ENCODE measurements at regions not wholly inside any gene's neighbourhood (a gene's known extent, or its start where the extent isn't known, plus 50 kb on each side); places are given as distances from the start of the nearest gene placed in this dataset.

DNA sequence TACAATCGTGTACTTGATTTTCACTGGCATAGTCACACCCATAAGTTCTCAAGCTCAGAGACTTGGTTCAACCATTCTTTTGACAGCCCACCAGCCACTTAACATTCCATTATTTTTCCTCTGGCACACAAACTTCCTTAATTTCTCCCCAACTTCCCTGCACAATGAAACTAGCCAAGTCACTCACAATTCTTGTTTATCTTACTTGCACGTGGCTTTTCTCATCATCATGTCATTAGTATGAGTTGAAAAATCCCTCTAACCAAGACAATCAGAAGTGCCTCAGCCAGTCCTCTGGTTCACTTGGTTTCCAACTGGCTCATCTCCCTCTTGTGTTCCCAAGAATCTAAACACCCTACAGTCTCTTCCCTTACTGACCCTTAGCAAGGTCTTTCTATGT, 110.5 kb upstream of the PTPRG start:
- ChIA-PET POLR2A (no interaction called here), CTCF (no interaction called here)
- Histone ChIP-seq H3K4me3 (ENCODE audit: low read depth, low read length) (no peak overlapping the region), H3K4me1 (ENCODE audit: control insufficient read depth, insufficient read depth, low read length) (no peaks in the 10 kb centered on the region), H3K27ac (ENCODE audit: extremely low read depth, low read depth, low read length) (no peak overlapping the region), H3K9me3 (ENCODE audit: control insufficient read depth, insufficient read depth, low read depth, low read length) (no peaks in the 10 kb centered on the region), H3K36me3 (ENCODE audit: control insufficient read depth in 2 of 2, insufficient read depth in 1 of 2, low read length in 2 of 2) (no peaks in the 10 kb centered on the region)
- no peak for TF ChIP-seq ZBTB48 (tag by site-specific recombination; IDR thresholded peaks at IDR 0.05)
- no peak for TF ChIP-seq ZEB2 (tag by site-specific recombination; IDR thresholded peaks at IDR 0.05)
- TF ChIP-seq, protein P1, sequence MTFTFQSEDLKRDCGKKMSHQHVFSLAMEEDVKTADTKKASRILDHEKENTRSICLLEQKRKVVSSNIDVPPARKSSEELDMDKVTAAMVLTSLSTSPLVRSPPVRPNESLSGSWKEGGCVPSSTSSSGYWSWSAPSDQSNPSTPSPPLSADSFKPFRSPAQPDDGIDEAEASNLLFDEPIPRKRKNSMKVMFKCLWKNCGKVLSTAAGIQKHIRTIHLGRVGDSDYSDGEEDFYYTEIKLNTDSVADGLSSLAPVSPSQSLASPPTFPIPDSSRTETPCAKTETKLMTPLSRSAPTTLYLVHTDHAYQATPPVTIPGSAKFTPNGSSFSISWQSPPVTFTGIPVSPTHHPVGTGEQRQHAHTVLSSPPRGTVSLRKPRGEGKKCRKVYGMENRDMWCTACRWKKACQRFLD (tag by site-specific recombination; IDR thresholded peaks at IDR 0.05): no peak
- TF ChIP-seq ZNF121 (tag by site-specific recombination; IDR thresholded peaks at IDR 0.05): no peak
- no peak for TF ChIP-seq ZNF174 (tag by site-specific recombination; IDR thresholded peaks at IDR 0.05)
- TF ChIP-seq ZNF544 (tag by site-specific recombination; IDR thresholded peaks at IDR 0.05): no peak
- no peak for TF ChIP-seq HOXA7 (CRISPR knock-in tag; IDR thresholded peaks at IDR 0.05; ENCODE audit: borderline replicate concordance)
- no peak for TF ChIP-seq ZNF830 (tag by site-specific recombination; IDR thresholded peaks at IDR 0.05; ENCODE audit: low read depth)
- TF ChIP-seq ZNF248 (tag by site-specific recombination; IDR thresholded peaks at IDR 0.05): no peak
- TF ChIP-seq RBAK (tag by site-specific recombination; IDR thresholded peaks at IDR 0.05): no peak
- TF ChIP-seq ZNF10 (tag by site-specific recombination; IDR thresholded peaks at IDR 0.05): no peak
- TF ChIP-seq ZNF555 (tag by site-specific recombination; conservative IDR thresholded peaks at IDR 0.05): no peak
- TF ChIP-seq ZNF211 (tag by site-specific recombination; IDR thresholded peaks at IDR 0.05; ENCODE audit: low read depth): no peak
- TF ChIP-seq, protein P2, sequence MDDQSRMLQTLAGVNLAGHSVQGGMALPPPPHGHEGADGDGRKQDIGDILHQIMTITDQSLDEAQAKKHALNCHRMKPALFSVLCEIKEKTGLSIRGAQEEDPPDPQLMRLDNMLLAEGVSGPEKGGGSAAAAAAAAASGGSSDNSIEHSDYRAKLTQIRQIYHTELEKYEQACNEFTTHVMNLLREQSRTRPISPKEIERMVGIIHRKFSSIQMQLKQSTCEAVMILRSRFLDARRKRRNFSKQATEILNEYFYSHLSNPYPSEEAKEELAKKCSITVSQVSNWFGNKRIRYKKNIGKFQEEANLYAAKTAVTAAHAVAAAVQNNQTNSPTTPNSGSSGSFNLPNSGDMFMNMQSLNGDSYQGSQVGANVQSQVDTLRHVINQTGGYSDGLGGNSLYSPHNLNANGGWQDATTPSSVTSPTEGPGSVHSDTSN (CRISPR knock-in tag; IDR thresholded peaks at IDR 0.05): no peak
- no peak for TF ChIP-seq ZNF394 (tag by site-specific recombination; IDR thresholded peaks at IDR 0.05; ENCODE audit: borderline replicate concordance)

DNA sequence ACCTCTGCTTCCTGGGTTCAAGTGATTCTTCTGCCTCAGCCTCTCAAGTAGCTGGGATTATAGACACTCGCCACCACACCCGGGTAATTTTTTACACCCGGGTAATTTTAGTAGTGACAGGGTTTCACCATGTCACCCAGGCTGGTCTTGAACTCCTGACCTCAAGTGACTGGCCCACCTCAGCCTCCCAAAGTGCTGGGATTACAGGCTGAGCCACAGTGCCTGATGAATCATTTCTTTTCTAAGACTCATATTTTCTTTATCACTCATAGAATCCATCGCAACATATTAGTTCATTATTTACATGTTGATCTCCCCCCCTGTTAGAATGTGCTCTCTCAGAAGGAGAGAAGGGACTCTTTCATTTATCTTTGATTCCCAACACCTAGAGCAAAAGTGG, 109.5 kb upstream of the PTPRG start:
- ChIA-PET CTCF (no interaction called here), POLR2A (no interaction called here)
- no peaks in the 10 kb centered on the region for H3K36me3 ChIP-seq (ENCODE audit: control insufficient read depth in 2 of 2, insufficient read depth in 1 of 2, low read length in 2 of 2)
- H3K4me1 ChIP-seq (ENCODE audit: control insufficient read depth, insufficient read depth, low read length): no peaks in the 10 kb centered on the region
- no peak overlapping the region for H3K27ac ChIP-seq (ENCODE audit: extremely low read depth, low read depth, low read length)
- no peaks in the 10 kb centered on the region for H3K9me3 ChIP-seq (ENCODE audit: control insufficient read depth, insufficient read depth, low read depth, low read length)
- TF ChIP-seq IKZF3 (tag by site-specific recombination; IDR thresholded peaks at IDR 0.05): no peak
- no peak for TF ChIP-seq ZNF266 (tag by site-specific recombination; IDR thresholded peaks at IDR 0.05; ENCODE audit: low read depth)
- TF ChIP-seq OSR2 (tag by site-specific recombination; IDR thresholded peaks at IDR 0.05): no peak
- no peak for TF ChIP-seq ZNF133 (tag by site-specific recombination; IDR thresholded peaks at IDR 0.05)
- TF ChIP-seq ZNF558 (tag by site-specific recombination; IDR thresholded peaks at IDR 0.05): no peak
- TF ChIP-seq ZNF670 (tag by site-specific recombination; IDR thresholded peaks at IDR 0.05; ENCODE audit: low read depth): no peak
- no peak for TF ChIP-seq KLF9 (tag by site-specific recombination; IDR thresholded peaks at IDR 0.05; ENCODE audit: low read depth)
- no peak for TF ChIP-seq ZNF521 (tag by site-specific recombination; IDR thresholded peaks at IDR 0.05)
- TF ChIP-seq ZIC2 (tag by site-specific recombination; IDR thresholded peaks at IDR 0.05): no peak
- TF ChIP-seq ZNF157 (tag by site-specific recombination; IDR thresholded peaks at IDR 0.05): no peak
- no peak for TF ChIP-seq ZNF48 (tag by site-specific recombination; IDR thresholded peaks at IDR 0.05)
- no peak for TF ChIP-seq ZNF175 (tag by site-specific recombination; IDR thresholded peaks at IDR 0.05)
- no peak for TF ChIP-seq ZNF174 (tag by site-specific recombination; IDR thresholded peaks at IDR 0.05)
- no peak for TF ChIP-seq MYNN (tag by site-specific recombination; IDR thresholded peaks at IDR 0.05; ENCODE audit: borderline replicate concordance)
- H3K4me3 ChIP-seq (ENCODE audit: low read depth, low read length): no peak overlapping the region

Measured in HEK293 (cell line).